DMS79 treated with DMSO at 0.1 percent for 48 hours (cell line): ENCODE measurements at regions not wholly inside any gene's neighbourhood (a gene's known extent, or its start where the extent isn't known, plus 50 kb on each side); places are given as distances from the start of the nearest gene placed in this dataset.
"Not testable (repeated sequence)": the region's sequence is repeated elsewhere in the genome, so short reads cannot be mapped to it uniquely, and the experiment has no call there.

Experiments
- DNase-seq: peaks from one replicate; lab custom pipeline; 2025; lab: John Stamatoyannopoulos, UW

GRCh38 chr22:22697377-22698117 is 53.1 kb downstream of the GGTLC2 start:
- DNase-seq: no peak

- no peak for DNase-seq
Measured at GRCh38 chr22:22698263-22698750, 53.9 kb downstream of the GGTLC2 start.

GRCh38 chr22:22700631-22701030 is 56.2 kb downstream of the GGTLC2 start:
- DNase-seq: no peak

- DNase-seq: not testable (repeated sequence)
Measured at GRCh38 chr22:22701557-22701956, 57.1 kb downstream of the GGTLC2 start.

GRCh38 chr22:22702237-22703202 is 58.1 kb downstream of the GGTLC2 start:
- no peak for DNase-seq

- DNase-seq: no peak
Measured at GRCh38 chr22:22703203-22703570, 58.8 kb downstream of the GGTLC2 start.

GRCh38 chr22:22703715-22704114 is 59.3 kb downstream of the GGTLC2 start:
- DNase-seq: no peak

GRCh38 chr22:22704156-22704946 is 59.9 kb downstream of the GGTLC2 start:
- DNase-seq: no peak

- no peak for DNase-seq
Measured at GRCh38 chr22:22705328-22706100, 61.1 kb downstream of the GGTLC2 start.

GRCh38 chr22:22706253-22706915 is 62.0 kb downstream of the GGTLC2 start:
- DNase-seq: no peak

- no peak for DNase-seq
Measured at GRCh38 chr22:22709719-22710445, 65.5 kb downstream of the GGTLC2 start.

- DNase-seq: no peak
Measured at GRCh38 chr22:22710719-22711531, 66.5 kb downstream of the GGTLC2 start.

GRCh38 chr22:22711532-22711913 is 67.1 kb downstream of the GGTLC2 start:
- no peak for DNase-seq

GRCh38 chr22:22712092-22712658 is 67.8 kb downstream of the GGTLC2 start:
- no peak for DNase-seq

GRCh38 chr22:22712666-22713365 is 68.4 kb downstream of the GGTLC2 start:
- no peak for DNase-seq

- no peak for DNase-seq
Measured at GRCh38 chr22:22713416-22713815, 69.0 kb downstream of the GGTLC2 start.

GRCh38 chr22:22714600-22715335 is 70.4 kb downstream of the GGTLC2 start:
- DNase-seq: no peak
